GM20000 (cell line): ENCODE measurements at regions not wholly inside any gene's neighbourhood (a gene's known extent, or its start where the extent isn't known, plus 50 kb on each side); places are given as distances from the start of the nearest gene placed in this dataset.

Source experiments
- DNase-seq: peaks from one replicate; pipeline ENCODE4 v3.0.0; 2012; ENCODE audit warnings: low spot score
- TF ChIP-seq, protein P1 (sequence below): IDR thresholded peaks from 2 replicates; pipeline ENCODE4 v1.5.1; 2012; ENCODE audit warnings: mild to moderate bottlenecking, control low read depth; ENCODE audit errors: extremely low read depth, missing control alignments

DNA sequence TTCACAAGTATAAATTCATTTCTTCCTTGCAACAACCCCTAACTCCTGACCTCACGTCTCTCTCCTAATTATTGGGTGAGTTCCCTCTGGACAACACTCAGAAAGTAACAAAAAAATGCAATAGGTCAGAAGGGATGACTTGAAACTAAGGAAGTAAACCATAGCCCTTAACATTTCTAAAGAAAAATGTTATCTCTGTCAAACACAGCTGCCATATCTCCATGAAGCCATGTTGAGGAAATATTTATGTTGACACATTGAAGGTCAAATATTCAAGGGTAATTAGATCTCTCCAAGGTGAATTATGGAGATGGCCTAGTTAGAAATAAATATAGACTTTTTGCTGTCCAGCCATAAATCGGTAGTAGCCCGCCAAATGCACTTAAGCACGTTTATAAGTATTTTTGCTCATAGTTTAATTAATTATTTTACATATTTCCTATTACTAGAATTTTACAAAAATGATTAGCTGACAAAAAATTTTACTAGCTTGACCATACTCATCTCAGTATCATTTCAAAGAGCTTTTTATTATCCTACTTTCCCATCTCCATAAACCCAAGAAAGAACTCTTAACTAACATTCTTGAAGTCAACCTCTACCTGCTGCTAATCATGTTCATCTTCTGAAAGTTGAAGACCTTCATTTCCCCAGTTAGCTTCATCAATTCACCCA lies 160.1 kb upstream of the PKN2 start:
- DNase-seq: no peak
- TF ChIP-seq, protein P1, sequence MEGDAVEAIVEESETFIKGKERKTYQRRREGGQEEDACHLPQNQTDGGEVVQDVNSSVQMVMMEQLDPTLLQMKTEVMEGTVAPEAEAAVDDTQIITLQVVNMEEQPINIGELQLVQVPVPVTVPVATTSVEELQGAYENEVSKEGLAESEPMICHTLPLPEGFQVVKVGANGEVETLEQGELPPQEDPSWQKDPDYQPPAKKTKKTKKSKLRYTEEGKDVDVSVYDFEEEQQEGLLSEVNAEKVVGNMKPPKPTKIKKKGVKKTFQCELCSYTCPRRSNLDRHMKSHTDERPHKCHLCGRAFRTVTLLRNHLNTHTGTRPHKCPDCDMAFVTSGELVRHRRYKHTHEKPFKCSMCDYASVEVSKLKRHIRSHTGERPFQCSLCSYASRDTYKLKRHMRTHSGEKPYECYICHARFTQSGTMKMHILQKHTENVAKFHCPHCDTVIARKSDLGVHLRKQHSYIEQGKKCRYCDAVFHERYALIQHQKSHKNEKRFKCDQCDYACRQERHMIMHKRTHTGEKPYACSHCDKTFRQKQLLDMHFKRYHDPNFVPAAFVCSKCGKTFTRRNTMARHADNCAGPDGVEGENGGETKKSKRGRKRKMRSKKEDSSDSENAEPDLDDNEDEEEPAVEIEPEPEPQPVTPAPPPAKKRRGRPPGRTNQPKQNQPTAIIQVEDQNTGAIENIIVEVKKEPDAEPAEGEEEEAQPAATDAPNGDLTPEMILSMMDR: no peak

- TF ChIP-seq, protein P1: no peak
- no peak for DNase-seq
Measured at GRCh38 chr1:88526456-88526855, 157.6 kb upstream of the PKN2 start.

- DNase-seq: no peak
- TF ChIP-seq, protein P1: no peak
Measured at GRCh38 chr1:88528792-88529191, 155.3 kb upstream of the PKN2 start.

DNA sequence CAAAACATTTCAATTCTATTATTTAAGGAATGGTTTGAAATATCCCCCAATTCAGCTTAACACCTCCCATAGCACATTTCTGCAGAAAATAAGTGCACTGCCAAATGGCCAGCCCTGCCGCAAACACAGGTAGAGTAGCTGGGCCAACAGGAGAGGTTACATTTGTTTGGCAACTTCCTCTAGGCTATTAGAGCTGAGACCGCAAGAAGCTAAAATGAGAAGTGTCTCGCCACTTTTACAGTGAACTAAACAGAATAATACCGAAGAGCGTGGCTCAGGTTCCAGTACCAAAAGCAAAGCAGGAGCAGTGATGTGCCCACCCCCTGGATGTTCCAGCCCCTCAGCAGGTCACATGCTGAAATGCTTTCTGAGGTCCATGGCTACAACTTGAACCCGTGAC lies 154.5 kb upstream of the PKN2 start:
- TF ChIP-seq, protein P1: no peak
- no peak for DNase-seq

DNA sequence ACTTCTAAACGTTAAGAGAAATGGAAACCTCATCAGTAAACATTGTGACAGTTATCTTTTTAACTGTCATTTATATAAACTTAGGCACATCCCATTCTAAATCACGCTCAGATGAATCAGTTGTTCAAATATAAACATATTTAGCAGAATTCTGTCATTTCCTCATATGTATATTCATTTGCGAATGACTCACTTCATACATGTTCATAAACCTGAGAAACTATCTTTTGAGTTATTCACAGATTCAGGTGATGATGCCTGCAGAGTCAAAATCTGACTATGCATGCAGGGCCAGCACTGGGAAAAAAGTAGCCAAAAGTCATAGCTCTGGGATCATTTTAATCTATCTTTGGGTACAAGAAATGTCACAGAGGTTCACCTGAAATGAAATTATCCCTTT lies 153.8 kb upstream of the PKN2 start:
- DNase-seq: no peak
- TF ChIP-seq, protein P1: no peak

DNA sequence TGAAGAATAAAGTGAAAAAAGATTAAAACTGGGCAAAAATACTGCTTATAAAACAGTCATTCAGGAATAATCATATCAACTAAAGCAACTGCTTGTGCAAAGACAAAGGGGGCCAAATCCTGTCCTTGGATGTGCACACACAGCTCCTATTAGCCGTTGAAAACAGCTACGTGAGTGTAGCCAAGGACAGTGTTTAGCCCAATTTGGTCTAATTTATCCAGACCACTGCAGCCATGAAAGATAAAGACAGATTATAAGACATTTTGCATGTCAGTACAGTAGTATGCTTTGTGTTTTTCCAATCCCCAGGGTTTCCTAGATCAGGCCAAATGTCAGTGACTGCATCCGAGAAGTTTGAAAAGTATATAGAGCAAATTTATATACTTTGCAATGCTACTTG lies 146.3 kb upstream of the PKN2 start:
- DNase-seq: no peak
- TF ChIP-seq, protein P1: no peak

DNA sequence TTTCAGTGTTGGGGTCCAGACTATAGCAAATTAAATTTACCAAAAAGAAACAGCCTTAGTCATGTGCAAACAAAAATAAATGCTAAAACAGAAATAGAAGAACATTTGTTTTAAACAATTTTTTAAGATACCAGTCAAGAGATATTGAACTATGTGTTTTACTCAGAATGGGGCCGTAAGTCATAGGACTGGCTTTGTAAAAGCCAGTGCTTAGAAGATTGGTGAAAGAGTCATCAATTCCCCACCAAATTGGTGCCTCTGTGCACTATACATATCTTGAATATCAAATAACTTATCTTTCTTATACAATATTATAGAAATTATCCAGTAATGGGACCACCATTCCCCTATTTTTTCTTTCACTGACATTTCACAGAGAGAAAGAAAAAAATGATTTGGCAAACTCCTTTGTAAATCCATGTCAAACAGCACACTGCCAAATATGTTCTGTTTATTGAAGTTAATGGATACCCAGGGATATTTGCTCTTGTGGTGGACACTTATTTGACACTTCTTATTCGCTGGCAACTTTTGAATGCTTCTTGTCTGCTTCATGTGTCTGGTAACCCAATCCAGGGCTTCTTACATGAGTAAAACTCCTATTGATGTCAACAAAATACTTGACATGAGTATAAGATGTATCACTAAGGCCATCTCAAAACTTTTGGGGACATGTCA lies 145.7 kb upstream of the PKN2 start:
- no peak for DNase-seq
- TF ChIP-seq, protein P1: no peak
